GM23248 (cell line): ENCODE measurements at regions not wholly inside any gene's neighbourhood (a gene's known extent, or its start where the extent isn't known, plus 50 kb on each side); places are given as distances from the start of the nearest gene placed in this dataset.
"Not testable (repeated sequence)": the region's sequence is repeated elsewhere in the genome, so short reads cannot be mapped to it uniquely, and the experiment has no call there.

Experiments
- DNase-seq: peaks from one replicate; pipeline ENCODE4 v3.0.0-alpha.2; 2015
- H2AFZ ChIP-seq: fragments of 200-600 bp; sonication (generic); 2 replicates; pipeline ENCODE4 v1.6.1; 2016; ENCODE audit warnings: antibody characterized with exemption
- H3F3A ChIP-seq: fragments of 200-600 bp; sonication (generic); 2 replicates; pipeline ENCODE4 v1.6.1; 2016; ENCODE audit warnings: mild to moderate bottlenecking, antibody characterized with exemption, mixed run types; ENCODE audit not compliant: insufficient read depth
- H3K27ac ChIP-seq: fragments of 200-600 bp; sonication (generic); 2 replicates; pipeline ENCODE4 v1.5.1; 2016; ENCODE audit warnings: mild to moderate bottlenecking
- H3K27me3 ChIP-seq: fragments of 200-600 bp; sonication (generic); replicated peaks from 2 replicates; pipeline ENCODE4 v1.6.1; 2016; ENCODE audit warnings: mild to moderate bottlenecking; ENCODE audit not compliant: insufficient read depth
- H3K36me3 ChIP-seq: fragments of 200-600 bp; sonication (generic); 2 replicates; pipeline ENCODE4 v1.6.1; 2016; ENCODE audit warnings: low read depth, mild to moderate bottlenecking
- H3K4me1 ChIP-seq: fragments of 200-600 bp; sonication (generic); 2 replicates; pipeline ENCODE4 v1.6.1; 2016; ENCODE audit warnings: mild to moderate bottlenecking; ENCODE audit not compliant: insufficient read depth
- H3K4me2 ChIP-seq: fragments of 200-600 bp; sonication (generic); one replicate; pipeline ENCODE4 v1.6.1; 2016; ENCODE audit warnings: mild to moderate bottlenecking; ENCODE audit not compliant: unreplicated experiment
- H3K4me3 ChIP-seq: fragments of 200-600 bp; sonication (generic); 2 replicates; pipeline ENCODE4 v1.5.1; 2016; ENCODE audit warnings: mild to moderate bottlenecking
- H3K79me2 ChIP-seq: fragments of 200-600 bp; sonication (generic); 2 replicates; pipeline ENCODE4 v1.6.1; 2016; ENCODE audit warnings: mild to moderate bottlenecking; ENCODE audit not compliant: insufficient read depth
- H3K9ac ChIP-seq: fragments of 200-600 bp; sonication (generic); 2 replicates; pipeline ENCODE4 v1.6.1; 2016; ENCODE audit warnings: mild to moderate bottlenecking
- H3K9me2 ChIP-seq: fragments of 200-600 bp; sonication (generic); 2 replicates; pipeline ENCODE4 v1.6.1; 2016; ENCODE audit warnings: mixed run types, mild to moderate bottlenecking, moderate library complexity; ENCODE audit not compliant: insufficient read depth
- H3K9me3 ChIP-seq: fragments of 200-600 bp; sonication (generic); one replicate; pipeline ENCODE4 v1.6.1; 2017; ENCODE audit warnings: low read depth
- H4K20me1 ChIP-seq: fragments of 200-600 bp; sonication (generic); 2 replicates; pipeline ENCODE4 v1.6.0; 2016; ENCODE audit not compliant: insufficient read depth
- EZH2 ChIP-seq: fragments of 200-600 bp; sonication (generic); IDR thresholded peaks from 2 replicates; pipeline ENCODE4 v1.6.1; 2018; ENCODE audit warnings: antibody characterized with exemption, mild to moderate bottlenecking; ENCODE audit not compliant: insufficient read depth, poor library complexity, severe bottlenecking
- EZH2phosphoT487 ChIP-seq: fragments of 200-600 bp; sonication (generic); IDR thresholded peaks from 2 replicates; pipeline ENCODE4 v1.6.1; 2018; ENCODE audit warnings: antibody characterized with exemption, moderate library complexity, mild to moderate bottlenecking, low read depth; ENCODE audit not compliant: insufficient read depth
- WGBS, 2 experiments: methylation state at CpG; one replicate each; pipeline ENCODE4 v1.1.6; 2015 to 2017; ENCODE audit warnings: low lambda C conversion rate in 2 of 2, low coverage in 1 of 2; ENCODE audit errors: missing lambda C conversion rate in 2 of 2; 5-methylcytosine and 5-hydroxymethylcytosine counted together
- in situ Hi-C: fragments of 300-500 bp; cut with MboI; formaldehyde crosslinking; loops from 2 replicates; pipeline ENCODE4 v1.15.0; 2020

- Histone ChIP-seq H3K4me3 (no peak overlapping the region), H3K9me3 (no peaks in the 10 kb centered on the region), H4K20me1 (no peaks in the 10 kb centered on the region), H3K27ac (no peak overlapping the region), H3K79me2 (no peaks in the 10 kb centered on the region), H3K4me1 (no peaks in the 10 kb centered on the region), H3K36me3 (no peaks in the 10 kb centered on the region), H2AFZ (no peak overlapping the region), H3K27me3 (no peaks in the 10 kb centered on the region), H3K9me2 (no peaks in the 10 kb centered on the region), H3F3A (no peaks in the 10 kb centered on the region), H3K4me2 (no peak overlapping the region), H3K9ac (no peak overlapping the region)
- TF ChIP-seq EZH2 (no peak), EZH2phosphoT487 (no peak)
- DNase-seq, result no peak
- in situ Hi-C loops, result no loop called here
- 6% methylated on average over 1 of the region's 1 CpG for whole genome bisulfite sequencing, 2 experiments
Observed at GRCh38 chr14:87030197-87030596, 962.8 kb downstream of the GALC start.

GRCh38 chr14:87020106-87020505 lies 972.9 kb downstream of the GALC start:
- in situ Hi-C loops, H3K36me3 ChIP-seq, H3K4me1 ChIP-seq, H3K4me3 ChIP-seq, H3F3A ChIP-seq, H2AFZ ChIP-seq, H3K27me3 ChIP-seq, H3K9me3 ChIP-seq, H3K4me2 ChIP-seq, H3K27ac ChIP-seq, DNase-seq, H4K20me1 ChIP-seq, H3K9ac ChIP-seq, H3K9me2 ChIP-seq, H3K79me2 ChIP-seq: not testable (repeated sequence)
- WGBS, 2 experiments, result 57 to 60% methylated on average over 4 of the region's 4 CpGs

- H3K9me2 ChIP-seq, result no peaks in the 10 kb centered on the region
- H3K4me1 ChIP-seq, result no peaks in the 10 kb centered on the region
- in situ Hi-C loops, result no loop called here
- no peak overlapping the region for H3K4me3 ChIP-seq
- H3K27me3 ChIP-seq, result no peaks in the 10 kb centered on the region
- peaks cover 6% of the 10 kb centered on the region; the same call in 1 of the 2 replicates for H3F3A ChIP-seq
- H3K27ac ChIP-seq, result no peak overlapping the region
- no peak for TF ChIP-seq EZH2
- TF ChIP-seq EZH2phosphoT487, result no peak
- DNase-seq, result no peak
- 2 to 3% methylated on average over 1 of the region's 1 CpG for WGBS, 2 experiments
- no peaks in the 10 kb centered on the region for H3K36me3 ChIP-seq
- H4K20me1 ChIP-seq, result no peaks in the 10 kb centered on the region
- H3K4me2 ChIP-seq, result no peak overlapping the region
- no peak overlapping the region for H2AFZ ChIP-seq
- H3K9me3 ChIP-seq, result no peaks in the 10 kb centered on the region
- H3K79me2 ChIP-seq, result no peaks in the 10 kb centered on the region
- H3K9ac ChIP-seq, result no peak overlapping the region
Observed at GRCh38 chr14:87018294-87018693, 974.7 kb downstream of the GALC start.

- DNase-seq, result no peak
- Histone ChIP-seq H3K9ac (no peak overlapping the region), H3K9me3 (no peaks in the 10 kb centered on the region), H3F3A (peaks cover 6% of the 10 kb centered on the region; the same call in 1 of the 2 replicates), H4K20me1 (no peaks in the 10 kb centered on the region), H3K79me2 (no peaks in the 10 kb centered on the region), H3K4me1 (no peaks in the 10 kb centered on the region), H3K36me3 (no peaks in the 10 kb centered on the region), H3K4me2 (no peak overlapping the region), H2AFZ (no peak overlapping the region), H3K9me2 (no peaks in the 10 kb centered on the region), H3K27me3 (no peaks in the 10 kb centered on the region), H3K4me3 (no peak overlapping the region), H3K27ac (no peak overlapping the region)
- in situ Hi-C loops, result no loop called here
- 20 to 33% methylated on average over 2 of the region's 2 CpGs for WGBS, 2 experiments
- TF ChIP-seq EZH2phosphoT487 (no peak), EZH2 (no peak)
Observed at GRCh38 chr14:87017335-87017734, 975.6 kb downstream of the GALC start.

GRCh38 chr14:87014856-87015255 lies 978.1 kb downstream of the GALC start:
- DNase-seq, result no peak
- H3K79me2 ChIP-seq, result no peaks in the 10 kb centered on the region
- no peaks in the 10 kb centered on the region for H3K4me1 ChIP-seq
- no peak overlapping the region for H3K9ac ChIP-seq
- H3K4me2 ChIP-seq, result no peak overlapping the region
- H3K9me3 ChIP-seq, result no peaks in the 10 kb centered on the region
- no peak overlapping the region for H3K27ac ChIP-seq
- H2AFZ ChIP-seq, result no peak overlapping the region
- no peak for TF ChIP-seq EZH2
- no peak for TF ChIP-seq EZH2phosphoT487
- 19 to 21% methylated on average over 3 of the region's 3 CpGs for WGBS, 2 experiments
- no peaks in the 10 kb centered on the region for H3K27me3 ChIP-seq
- H3K9me2 ChIP-seq, result no peaks in the 10 kb centered on the region
- peaks cover 6% of the 10 kb centered on the region; the same call in 1 of the 2 replicates for H3F3A ChIP-seq
- H3K36me3 ChIP-seq, result no peaks in the 10 kb centered on the region
- in situ Hi-C loops, result no loop called here
- no peaks in the 10 kb centered on the region for H4K20me1 ChIP-seq
- H3K4me3 ChIP-seq, result no peak overlapping the region
